Hepatocyte (in vitro differentiated cells): ENCODE measurements at regions not wholly inside any gene's neighbourhood (a gene's known extent, or its start where the extent isn't known, plus 50 kb on each side); places are given as distances from the start of the nearest gene placed in this dataset.

Source experiments
- DNase-seq: peaks from one replicate; pipeline ENCODE4 v3.0.0-alpha.2; 2016; ENCODE audit warnings: low spot score
- H2AFZ ChIP-seq: fragments of 200-600 bp; sonication (generic); 2 replicates; pipeline ENCODE4 v1.6.0; 2016; ENCODE audit warnings: antibody characterized with exemption, mild to moderate bottlenecking
- H3K27ac ChIP-seq: fragments of 200-600 bp; sonication (generic); 2 replicates; pipeline ENCODE4 v1.5.1; 2016; ENCODE audit warnings: mild to moderate bottlenecking
- H3K27me3 ChIP-seq: fragments of 200-600 bp; sonication (generic); 2 replicates; pipeline ENCODE4 v1.6.1; 2016
- H3K36me3 ChIP-seq: fragments of 200-600 bp; sonication (generic); replicated peaks from 2 replicates; pipeline ENCODE4 v1.5.1; 2016; ENCODE audit warnings: low read depth; ENCODE audit not compliant: insufficient read depth
- H3K4me1 ChIP-seq: fragments of 200-600 bp; sonication (generic); 2 replicates; pipeline ENCODE4 v1.5.1; 2016; ENCODE audit warnings: mild to moderate bottlenecking, moderate library complexity; ENCODE audit not compliant: insufficient read depth
- H3K4me2 ChIP-seq: fragments of 200-600 bp; sonication (generic); 2 replicates; pipeline ENCODE4 v1.6.0; 2016
- H3K4me3 ChIP-seq: fragments of 200-600 bp; sonication (generic); 2 replicates; pipeline ENCODE4 v1.5.1; 2016; ENCODE audit warnings: mild to moderate bottlenecking
- H3K79me2 ChIP-seq: fragments of 200-600 bp; sonication (generic); 2 replicates; pipeline ENCODE4 v1.6.0; 2017; ENCODE audit warnings: mild to moderate bottlenecking
- H3K9me2 ChIP-seq: fragments of 200-600 bp; sonication (generic); replicated peaks from 2 replicates; pipeline ENCODE4 v1.6.0; 2017; ENCODE audit warnings: mild to moderate bottlenecking; ENCODE audit not compliant: insufficient read depth
- H3K9me3 ChIP-seq: fragments of 200-600 bp; sonication (generic); 2 replicates; pipeline ENCODE4 v1.5.1; 2016; ENCODE audit warnings: low read depth, mild to moderate bottlenecking
- H4K20me1 ChIP-seq: fragments of 200-600 bp; sonication (generic); 2 replicates; pipeline ENCODE4 v1.6.0; 2016; ENCODE audit warnings: mild to moderate bottlenecking; ENCODE audit not compliant: insufficient read depth, poor library complexity, severe bottlenecking
- EZH2 ChIP-seq: fragments of 200-600 bp; sonication (generic); IDR thresholded peaks from 2 replicates; pipeline ENCODE4 v1.6.1; 2016; ENCODE audit warnings: antibody characterized with exemption, mild to moderate bottlenecking, borderline replicate concordance
- EZH2phosphoT487 ChIP-seq: fragments of 200-600 bp; sonication (generic); IDR thresholded peaks from one replicate; pipeline ENCODE4 v1.6.1; 2018; ENCODE audit warnings: antibody characterized with exemption, mild to moderate bottlenecking, low read depth, moderate library complexity; ENCODE audit not compliant: unreplicated experiment, severe bottlenecking
- WGBS: methylation state at CpG from one replicate; pipeline ENCODE4 v1.1.6; 2016; ENCODE audit warnings: low lambda C conversion rate; ENCODE audit errors: missing lambda C conversion rate; 5-methylcytosine and 5-hydroxymethylcytosine counted together
- TF ChIP-seq, protein P1 (sequence below): fragments of 200-600 bp; sonication (generic); IDR thresholded peaks from 2 replicates; pipeline ENCODE4 v1.5.1; 2016; ENCODE audit warnings: antibody characterized with exemption, mild to moderate bottlenecking; ENCODE audit not compliant: poor library complexity

DNA sequence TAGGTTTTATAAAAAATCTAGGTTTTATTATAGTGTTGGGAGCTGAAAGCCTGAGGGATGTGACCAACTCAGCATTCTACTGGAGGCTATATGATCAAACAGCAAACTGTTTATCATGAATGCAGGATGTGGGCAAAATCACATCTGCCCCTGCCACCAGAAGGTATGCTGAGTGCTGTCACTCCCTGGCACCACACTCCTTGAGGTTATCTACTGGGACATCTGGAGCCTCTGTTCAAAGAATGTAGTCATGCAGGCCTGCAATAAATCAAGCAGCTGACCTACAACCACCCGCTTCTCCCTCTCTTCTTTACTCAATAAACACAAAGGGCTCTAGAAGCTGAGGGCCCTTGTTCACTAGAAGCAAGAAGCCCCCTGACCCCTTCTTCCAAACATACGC lies 328.4 kb upstream of the DDX18 start:
- WGBS, result 69% methylated on average over 2 of the region's 2 CpGs
- no peaks in the 10 kb centered on the region for H3K79me2 ChIP-seq
- no peaks in the 10 kb centered on the region for H3K9me3 ChIP-seq
- no peak overlapping the region for H3K4me2 ChIP-seq
- H2AFZ ChIP-seq, result no peak overlapping the region
- H4K20me1 ChIP-seq, result no peaks in the 10 kb centered on the region
- no peak for TF ChIP-seq EZH2phosphoT487
- no peak for TF ChIP-seq EZH2
- TF ChIP-seq, protein P1, sequence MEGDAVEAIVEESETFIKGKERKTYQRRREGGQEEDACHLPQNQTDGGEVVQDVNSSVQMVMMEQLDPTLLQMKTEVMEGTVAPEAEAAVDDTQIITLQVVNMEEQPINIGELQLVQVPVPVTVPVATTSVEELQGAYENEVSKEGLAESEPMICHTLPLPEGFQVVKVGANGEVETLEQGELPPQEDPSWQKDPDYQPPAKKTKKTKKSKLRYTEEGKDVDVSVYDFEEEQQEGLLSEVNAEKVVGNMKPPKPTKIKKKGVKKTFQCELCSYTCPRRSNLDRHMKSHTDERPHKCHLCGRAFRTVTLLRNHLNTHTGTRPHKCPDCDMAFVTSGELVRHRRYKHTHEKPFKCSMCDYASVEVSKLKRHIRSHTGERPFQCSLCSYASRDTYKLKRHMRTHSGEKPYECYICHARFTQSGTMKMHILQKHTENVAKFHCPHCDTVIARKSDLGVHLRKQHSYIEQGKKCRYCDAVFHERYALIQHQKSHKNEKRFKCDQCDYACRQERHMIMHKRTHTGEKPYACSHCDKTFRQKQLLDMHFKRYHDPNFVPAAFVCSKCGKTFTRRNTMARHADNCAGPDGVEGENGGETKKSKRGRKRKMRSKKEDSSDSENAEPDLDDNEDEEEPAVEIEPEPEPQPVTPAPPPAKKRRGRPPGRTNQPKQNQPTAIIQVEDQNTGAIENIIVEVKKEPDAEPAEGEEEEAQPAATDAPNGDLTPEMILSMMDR, result no peak
- H3K4me1 ChIP-seq, result no peaks in the 10 kb centered on the region
- H3K36me3 ChIP-seq, result no peaks in the 10 kb centered on the region
- H3K4me3 ChIP-seq, result no peak overlapping the region
- DNase-seq, result no peak
- H3K27ac ChIP-seq, result no peak overlapping the region
- H3K9me2 ChIP-seq, result no peaks in the 10 kb centered on the region
- H3K27me3 ChIP-seq, result no peaks in the 10 kb centered on the region

DNA sequence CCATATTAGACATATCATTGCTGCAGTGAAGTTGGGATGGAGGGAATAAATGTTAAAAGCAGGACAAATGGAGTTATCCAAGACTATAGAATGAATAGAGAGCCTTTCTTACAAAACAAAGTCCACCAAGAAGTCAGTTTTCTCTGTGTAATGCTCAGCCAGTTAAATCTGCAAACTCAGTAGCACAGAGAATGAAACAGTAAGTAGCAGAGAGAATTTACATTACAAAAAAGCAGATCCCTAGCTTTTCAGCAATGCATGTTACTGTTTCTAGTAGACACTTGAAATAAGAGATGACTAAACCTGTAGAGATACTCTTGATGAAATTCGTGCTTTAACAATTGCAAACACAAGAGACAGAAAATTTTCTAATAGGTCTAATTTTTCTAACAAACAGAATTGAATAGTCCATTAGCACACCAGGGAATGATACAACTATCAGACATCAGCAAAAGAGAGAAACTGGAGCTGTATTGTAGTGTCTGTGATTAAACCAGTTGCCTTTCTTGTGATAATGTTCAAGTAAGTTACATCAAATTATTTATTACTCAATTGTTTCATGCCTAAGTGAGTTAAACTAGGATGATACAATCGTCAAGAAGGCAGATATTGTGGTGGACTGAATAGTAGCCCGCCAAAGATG lies 322.2 kb upstream of the DDX18 start:
- Histone ChIP-seq H3K4me1 (no peaks in the 10 kb centered on the region), H4K20me1 (no peaks in the 10 kb centered on the region), H3K27ac (no peak overlapping the region), H3K79me2 (no peaks in the 10 kb centered on the region), H3K9me2 (no peaks in the 10 kb centered on the region), H3K4me3 (no peak overlapping the region), H3K36me3 (no peaks in the 10 kb centered on the region), H2AFZ (no peak overlapping the region), H3K4me2 (no peak overlapping the region), H3K9me3 (no peaks in the 10 kb centered on the region), H3K27me3 (no peaks in the 10 kb centered on the region)
- TF ChIP-seq EZH2 (no peak), EZH2phosphoT487 (no peak)
- TF ChIP-seq, protein P1, result no peak
- WGBS, result 95% methylated on average over 3 of the region's 3 CpGs
- DNase-seq, result no peak

DNA sequence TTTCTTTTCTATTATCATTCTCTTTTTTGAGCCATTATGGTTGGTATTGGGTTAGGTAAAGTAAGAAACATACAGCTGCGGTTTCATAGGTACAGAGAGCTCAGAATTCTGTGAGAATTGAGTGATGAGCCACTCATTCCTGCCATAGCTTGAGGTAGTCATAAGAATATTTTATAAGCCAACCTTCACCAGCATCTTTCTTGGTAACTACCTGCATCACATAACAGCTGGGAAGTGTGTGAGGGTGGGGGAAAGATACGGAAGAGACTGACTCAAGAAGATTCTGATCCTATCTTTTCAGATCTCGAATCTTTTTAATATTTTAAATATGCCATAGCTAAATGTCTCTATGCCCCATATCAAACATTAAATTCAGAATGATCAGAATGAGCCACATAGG lies 313.8 kb upstream of the DDX18 start:
- Histone ChIP-seq H3K4me1 (no peaks in the 10 kb centered on the region), H3K9me2 (no peaks in the 10 kb centered on the region), H3K4me3 (no peak overlapping the region), H4K20me1 (no peaks in the 10 kb centered on the region), H3K79me2 (no peaks in the 10 kb centered on the region), H3K36me3 (no peaks in the 10 kb centered on the region), H3K4me2 (no peak overlapping the region), H3K9me3 (no peaks in the 10 kb centered on the region), H3K27me3 (no peaks in the 10 kb centered on the region), H3K27ac (no peak overlapping the region), H2AFZ (no peak overlapping the region)
- 91% methylated on average over 3 of the region's 3 CpGs for WGBS
- no peak for DNase-seq
- TF ChIP-seq EZH2phosphoT487, result no peak
- TF ChIP-seq, protein P1, result no peak
- no peak for TF ChIP-seq EZH2

DNA sequence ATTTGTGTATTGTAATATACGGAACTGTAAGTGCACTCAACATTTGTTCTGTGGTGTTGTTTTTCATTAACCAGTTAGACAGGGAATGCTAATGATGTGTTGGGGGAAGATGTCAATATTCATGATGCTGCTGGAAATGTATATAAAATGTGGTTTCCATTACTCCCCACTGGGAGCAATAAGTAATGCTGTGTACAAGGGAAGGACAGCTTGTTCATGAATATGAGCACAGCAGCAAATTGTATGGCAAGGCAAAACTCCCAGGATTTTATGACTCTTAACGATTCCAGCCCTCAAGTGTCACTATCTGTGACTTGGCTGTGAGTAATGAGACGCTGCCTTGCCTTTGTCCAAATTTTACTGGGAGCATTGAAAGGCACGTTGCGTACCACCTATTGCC lies 312.4 kb upstream of the DDX18 start:
- Histone ChIP-seq H3K27me3 (no peaks in the 10 kb centered on the region), H4K20me1 (no peaks in the 10 kb centered on the region), H3K36me3 (no peaks in the 10 kb centered on the region), H3K27ac (no peak overlapping the region), H3K9me2 (no peaks in the 10 kb centered on the region), H3K4me2 (no peak overlapping the region), H3K4me3 (no peak overlapping the region), H3K79me2 (no peaks in the 10 kb centered on the region), H3K9me3 (no peaks in the 10 kb centered on the region), H2AFZ (no peak overlapping the region), H3K4me1 (no peaks in the 10 kb centered on the region)
- DNase-seq, result no peak
- WGBS, result 54% methylated on average over 5 of the region's 5 CpGs
- TF ChIP-seq EZH2, result no peak
- TF ChIP-seq, protein P1, result no peak
- TF ChIP-seq EZH2phosphoT487, result no peak
